GM04504 (cell line): ENCODE measurements at regions not wholly inside any gene's neighbourhood (a gene's known extent, or its start where the extent isn't known, plus 50 kb on each side); places are given as distances from the start of the nearest gene placed in this dataset.
A peak's percentile ranks its signal among the peaks of the same experiment; 100 is the strongest.
"Not testable (repeated sequence)": the region's sequence is repeated elsewhere in the genome, so short reads cannot be mapped to it uniquely, and the experiment has no call there.

Source experiments
- DNase-seq: peaks from one replicate; pipeline ENCODE4 v3.0.0-alpha.2; 2012; ENCODE audit warnings: low read depth

DNA sequence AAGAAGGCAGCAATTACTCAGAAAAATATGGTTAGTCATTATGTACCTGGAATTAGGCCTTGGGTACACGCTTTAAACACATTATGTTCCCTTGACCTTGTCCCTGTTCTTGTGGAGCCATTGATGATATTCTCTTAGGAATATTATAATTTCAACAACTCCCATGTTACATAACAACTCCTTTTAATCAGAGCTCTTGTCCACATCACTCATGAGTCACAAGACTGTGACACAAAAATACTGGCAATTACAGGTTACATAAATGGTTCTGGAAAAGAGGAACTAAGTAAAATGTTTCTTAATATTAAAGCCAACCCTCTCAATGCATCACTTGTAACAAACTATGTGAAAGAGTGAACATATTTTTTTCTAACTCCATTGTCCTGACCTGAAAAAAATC, 143.8 kb upstream of the PCLO start:
- DNase-seq, result no peak

- DNase-seq, result no peak
Measured at GRCh38 chr7:83305027-83305426, 142.3 kb upstream of the PCLO start.

DNA sequence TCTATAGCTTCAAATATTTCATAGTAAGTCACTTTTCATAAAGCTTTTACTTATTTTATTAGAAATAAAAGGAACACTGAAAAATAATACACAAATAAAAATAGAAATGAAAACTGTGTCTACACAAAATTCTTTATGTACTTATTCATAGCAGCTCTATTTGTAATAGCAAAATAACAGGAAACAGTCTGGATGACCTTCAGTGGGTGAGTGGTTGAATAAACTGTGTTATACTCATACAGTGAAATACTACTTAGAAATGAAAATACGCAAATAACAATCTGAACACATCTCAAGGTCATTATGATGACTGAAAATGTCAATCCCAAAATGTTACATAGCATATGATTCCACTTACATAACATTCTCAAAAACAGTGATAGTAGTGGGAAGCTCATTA, 138.7 kb upstream of the PCLO start:
- DNase-seq, result no peak

- DNase-seq, result no peak
Measured at GRCh38 chr7:83290211-83290610, 127.5 kb upstream of the PCLO start.

GRCh38 chr7:83289419-83289993, 126.8 kb upstream of the PCLO start:
- DNase-seq, result no peak

- DNase-seq, result no peak
Measured at GRCh38 chr7:83280671-83281070, 118.0 kb upstream of the PCLO start.

- DNase-seq, result no peak
Measured at GRCh38 chr7:83276250-83276649, 113.6 kb upstream of the PCLO start.

DNA sequence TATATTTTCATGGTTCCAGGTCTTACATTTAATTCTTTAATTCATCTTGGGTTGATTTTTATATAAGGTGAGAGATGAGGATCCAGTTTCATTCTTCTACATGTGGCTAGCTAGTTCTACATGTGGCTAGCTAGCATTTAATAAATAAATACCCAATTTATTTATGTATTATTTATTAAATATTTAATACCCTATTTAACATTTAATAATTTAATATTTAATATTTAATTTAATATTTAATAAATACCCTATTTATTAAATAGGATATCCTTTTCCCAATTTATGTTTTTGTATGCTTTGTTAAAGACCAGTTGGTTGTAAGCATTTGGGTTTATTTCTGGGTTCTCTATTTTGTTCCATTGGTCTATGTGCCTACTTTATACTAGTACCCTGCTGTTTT, 111.0 kb upstream of the PCLO start:
- DNase-seq, result no peak

DNA sequence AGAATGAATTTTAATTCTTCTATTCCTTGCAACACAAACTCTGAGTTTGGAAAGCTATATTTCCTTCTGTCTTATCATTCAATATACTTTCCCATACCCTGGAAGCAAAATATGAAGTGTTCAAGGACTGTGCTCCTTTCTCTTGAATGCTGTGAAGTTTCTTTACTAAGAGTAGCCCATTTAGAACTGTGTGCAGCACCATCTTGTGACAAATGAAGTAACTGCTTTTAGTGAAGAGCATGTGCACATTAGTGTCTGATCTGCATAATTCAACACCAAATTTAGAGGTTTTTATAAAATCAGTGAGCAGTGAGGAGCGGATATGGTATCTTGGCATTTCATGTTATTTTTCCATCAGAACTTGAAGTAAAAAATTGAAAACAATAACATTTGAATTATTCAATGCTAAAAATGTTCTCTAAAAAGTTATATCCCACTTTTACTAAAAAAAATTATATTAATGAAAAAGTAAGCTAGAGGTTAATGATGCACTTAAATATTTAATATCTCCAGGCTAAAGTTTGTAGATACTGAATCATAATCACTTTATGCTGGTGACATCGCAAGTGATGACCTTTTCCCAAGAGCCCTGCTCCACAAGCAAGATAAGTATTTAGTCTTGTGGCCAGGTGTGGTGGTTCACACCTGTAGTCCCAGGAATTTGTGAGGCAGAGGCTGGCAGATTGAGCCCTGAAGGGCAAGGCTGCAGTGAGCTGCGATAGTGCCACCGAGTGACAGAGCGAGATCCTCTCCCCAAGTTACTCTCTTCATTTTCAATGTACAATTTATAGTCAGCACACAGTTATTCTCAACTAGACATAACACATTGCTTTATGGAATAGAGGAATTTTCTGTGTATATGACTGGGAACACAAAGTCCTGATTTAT, 108.8 kb upstream of the PCLO start:
- DNase-seq, result peak; percentile 4

- DNase-seq, result no peak
Measured at GRCh38 chr7:83270407-83270806, 107.7 kb upstream of the PCLO start.

- DNase-seq, result peak; percentile 16
Measured at GRCh38 chr7:83267141-83267631, 104.5 kb upstream of the PCLO start.

GRCh38 chr7:83263442-83264034, 100.9 kb upstream of the PCLO start:
- DNase-seq, result not testable (repeated sequence)

GRCh38 chr7:83259064-83259463, 96.4 kb upstream of the PCLO start:
- no peak for DNase-seq

DNA sequence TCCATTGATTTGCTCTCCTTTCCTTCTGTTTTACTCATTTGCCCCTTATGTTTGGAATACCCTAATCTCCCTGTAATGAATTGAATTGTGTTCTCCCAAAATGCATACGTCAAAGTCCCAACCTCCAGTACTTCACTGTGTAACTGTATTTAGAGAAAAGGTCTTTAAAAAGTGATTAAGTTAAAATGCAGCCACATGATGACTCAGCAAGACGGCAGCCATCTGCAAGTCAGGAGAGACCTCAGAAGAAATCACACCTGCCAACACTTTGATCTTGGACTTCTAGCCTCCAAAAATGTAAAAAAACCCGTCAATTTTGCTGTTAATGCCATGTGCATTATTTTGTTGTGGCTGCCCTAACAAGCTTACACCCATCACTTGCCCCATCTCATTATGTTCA, 85.3 kb upstream of the PCLO start:
- no peak for DNase-seq

DNA sequence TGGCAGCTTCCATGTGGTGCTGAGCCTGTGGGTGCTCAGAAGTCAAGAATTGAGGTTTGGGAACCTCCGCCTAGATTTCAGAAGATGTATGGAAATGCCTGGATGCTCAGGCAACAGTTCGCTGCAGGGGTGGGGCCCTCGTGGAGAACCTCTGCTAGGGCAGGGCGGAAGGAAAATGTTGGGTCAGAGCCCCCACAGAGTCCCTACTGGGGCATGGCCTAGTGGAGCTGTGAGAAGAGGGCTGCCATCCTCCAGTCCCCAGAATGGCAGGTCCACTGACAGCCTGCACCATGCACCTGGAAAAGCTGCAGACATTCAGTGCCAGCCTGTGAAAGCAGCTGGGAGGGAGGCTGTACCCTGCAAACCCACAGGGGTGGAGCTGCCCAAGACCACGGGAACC, 56.5 kb upstream of the PCLO start:
- not testable (repeated sequence) for DNase-seq

- no peak for DNase-seq
Measured at GRCh38 chr7:83212883-83213282, 50.2 kb upstream of the PCLO start.
